Umbilical cord (tissue), 1 donor: ENCODE measurements at regions not wholly inside any gene's neighbourhood (a gene's known extent, or its start where the extent isn't known, plus 50 kb on each side); places are given as distances from the start of the nearest gene placed in this dataset.
"Not testable (repeated sequence)": the region's sequence is repeated elsewhere in the genome, so short reads cannot be mapped to it uniquely, and the experiment has no call there.

Experiments used
- DNase-seq: peaks from one replicate; pipeline ENCODE4 v3.0.0-alpha.2; 2015; ENCODE audit warnings: low spot score

DNA sequence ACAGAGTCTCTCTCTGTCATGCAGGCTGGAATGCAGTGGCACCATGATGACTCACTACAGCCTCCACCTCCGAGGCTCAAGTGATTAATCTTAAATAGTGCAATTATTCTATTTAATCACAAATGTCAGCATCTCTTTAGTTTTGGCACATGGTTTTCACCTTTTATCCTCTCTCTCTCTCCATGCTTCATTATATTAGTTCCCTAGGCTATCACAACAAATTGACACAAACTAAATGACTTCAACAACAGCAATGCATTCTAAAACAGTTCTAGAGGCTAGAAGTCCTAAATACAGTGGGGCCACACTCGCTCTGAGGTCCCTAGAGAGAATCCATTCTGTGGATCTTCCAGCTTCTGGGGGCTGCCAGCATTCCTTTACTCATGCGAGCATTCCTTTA lies 178.2 kb upstream of the ZNG1F start:
- not testable (repeated sequence) for DNase-seq

DNA sequence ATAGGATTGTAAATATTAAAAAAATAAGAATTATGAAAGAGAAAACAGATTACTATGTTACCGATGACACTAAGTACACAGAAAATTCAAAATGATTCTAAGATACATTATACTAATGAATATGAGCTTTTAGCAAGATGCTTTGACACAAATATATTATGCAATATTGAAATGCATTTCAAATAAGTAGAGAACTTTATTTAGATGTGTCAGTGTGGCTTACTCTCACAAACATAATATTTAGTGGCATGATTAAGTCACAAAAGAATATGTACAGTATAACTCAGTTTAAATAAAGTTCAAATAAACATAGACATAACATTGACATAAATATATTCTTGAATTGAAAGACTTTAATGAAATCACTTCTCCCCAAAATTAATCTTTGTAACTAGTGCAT lies 172.7 kb upstream of the ZNG1F start:
- not testable (repeated sequence) for DNase-seq

DNA sequence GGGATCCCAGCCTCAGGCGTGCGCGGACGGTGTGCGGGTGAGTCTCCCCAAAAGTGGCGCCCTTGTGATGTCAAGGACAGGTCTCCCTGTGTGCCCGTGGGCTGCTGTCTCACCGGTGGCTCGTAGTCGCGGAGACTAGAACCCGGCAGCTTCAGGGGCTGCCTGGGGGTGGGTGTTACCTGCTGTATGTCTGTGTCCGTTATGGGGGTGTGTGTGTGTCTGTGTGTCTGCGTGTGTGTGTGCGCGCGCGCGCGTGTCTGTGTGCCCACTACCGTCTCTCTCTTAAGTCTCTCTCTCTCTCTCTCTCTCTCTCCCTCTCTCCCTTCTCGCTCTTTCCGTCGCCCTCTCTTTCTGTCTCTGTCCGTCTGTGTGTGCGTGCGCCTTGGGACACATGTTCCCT lies 170.0 kb upstream of the ZNG1F start:
- DNase-seq, result peak; percentile 43

DNA sequence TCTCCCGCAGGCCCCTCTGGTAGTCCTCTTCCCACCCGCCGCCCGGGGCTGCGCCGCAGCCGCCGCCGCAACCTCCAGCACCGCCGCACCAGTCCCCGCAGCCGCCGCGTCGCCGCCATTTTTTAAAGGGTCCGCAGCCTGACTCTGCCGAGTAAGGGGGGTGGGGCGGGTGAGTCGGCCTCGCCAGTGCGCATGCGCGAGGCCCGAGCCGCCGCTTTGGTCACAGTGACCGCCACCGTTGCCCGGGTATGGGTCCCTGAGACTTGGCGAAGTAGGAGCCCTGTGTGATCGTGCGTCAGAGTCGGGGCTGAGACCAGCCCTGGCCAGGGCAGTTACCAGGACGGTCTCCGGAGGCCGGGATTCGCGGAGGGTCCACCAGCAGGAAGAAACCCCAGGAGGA lies 169.6 kb upstream of the ZNG1F start:
- peak; percentile 75 for DNase-seq

DNA sequence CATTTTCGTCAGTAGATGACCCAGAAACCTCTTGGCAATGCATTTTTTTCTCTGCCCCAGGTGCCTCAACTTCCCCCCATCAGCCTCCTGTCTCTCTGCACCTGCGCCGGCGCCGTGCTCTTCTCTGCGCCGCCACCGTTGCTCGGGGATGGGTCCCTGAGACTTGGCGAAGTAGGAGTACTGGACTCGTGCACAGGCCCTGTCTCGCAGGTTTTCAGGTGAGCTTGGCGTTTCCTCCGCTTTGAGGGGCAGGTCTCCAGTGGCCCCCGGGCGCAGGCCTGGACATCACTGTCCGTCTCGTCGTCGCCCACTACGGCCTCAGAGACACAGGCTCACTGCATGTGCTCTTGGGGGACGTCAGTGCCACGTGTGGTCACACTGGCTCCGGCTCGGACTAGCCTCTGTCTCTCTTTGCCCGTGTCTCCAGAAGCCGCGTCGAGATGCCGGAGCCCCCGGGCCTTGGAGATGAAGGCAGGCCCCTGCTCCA lies 168.8 kb upstream of the ZNG1F start:
- DNase-seq, result not testable (repeated sequence)

DNA sequence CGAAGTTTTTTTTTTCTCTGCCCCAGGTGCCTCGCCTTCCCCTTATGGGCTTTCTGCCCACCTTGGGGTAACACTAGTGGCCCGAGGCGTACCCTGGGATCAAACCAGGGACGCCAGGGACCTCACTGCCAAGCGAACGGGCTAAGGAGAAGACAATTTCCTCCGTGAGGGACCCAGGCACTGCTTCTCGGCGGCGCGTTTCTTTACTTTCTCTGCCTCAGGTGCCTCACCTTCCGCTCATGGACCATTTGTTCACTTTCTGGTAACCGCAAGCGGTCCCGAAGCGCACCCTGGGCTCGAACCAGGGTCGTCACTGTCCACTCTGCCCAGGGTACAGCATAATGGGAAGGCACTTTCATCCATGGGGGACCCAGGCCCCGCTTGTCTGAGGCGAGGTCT lies 168.2 kb upstream of the ZNG1F start:
- not testable (repeated sequence) for DNase-seq

DNA sequence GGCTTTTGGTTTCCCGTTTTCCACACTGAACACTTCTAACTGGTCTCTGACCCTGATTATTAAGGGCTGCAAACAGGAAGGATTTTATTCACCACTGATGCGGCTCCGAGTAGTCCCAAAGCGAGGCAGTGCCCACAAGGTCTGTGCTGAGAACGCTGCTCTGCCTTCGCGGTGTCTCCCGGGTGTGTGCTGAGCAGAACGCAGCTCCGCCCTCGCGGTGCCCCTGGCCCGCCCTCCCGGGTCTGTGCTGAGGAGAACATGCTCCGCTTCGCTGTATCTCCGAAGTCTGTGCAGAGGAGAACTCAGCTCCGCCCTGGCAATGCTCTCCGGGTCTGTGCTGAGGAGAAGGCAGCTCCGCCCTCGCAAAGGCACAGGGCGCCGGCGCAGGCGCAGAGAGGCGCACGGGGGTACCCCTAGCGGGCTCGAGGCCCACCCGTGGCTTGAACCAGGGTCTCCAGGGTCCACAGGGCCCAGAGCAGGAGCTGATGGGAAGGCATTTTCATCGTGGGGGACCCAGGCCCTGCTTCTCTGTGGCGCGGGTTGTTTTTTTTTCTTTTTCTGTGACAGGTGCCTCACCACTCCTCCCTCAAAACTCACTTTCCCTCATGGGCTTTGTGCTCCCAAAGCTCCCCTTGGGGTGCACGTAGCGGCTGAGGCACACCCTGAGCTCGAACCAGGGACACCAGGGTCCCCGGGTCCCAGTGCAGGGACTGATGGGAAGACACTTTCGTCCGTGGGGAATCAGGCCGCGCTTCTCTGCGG lies 167.7 kb upstream of the ZNG1F start:
- peak; percentile 61 for DNase-seq

DNA sequence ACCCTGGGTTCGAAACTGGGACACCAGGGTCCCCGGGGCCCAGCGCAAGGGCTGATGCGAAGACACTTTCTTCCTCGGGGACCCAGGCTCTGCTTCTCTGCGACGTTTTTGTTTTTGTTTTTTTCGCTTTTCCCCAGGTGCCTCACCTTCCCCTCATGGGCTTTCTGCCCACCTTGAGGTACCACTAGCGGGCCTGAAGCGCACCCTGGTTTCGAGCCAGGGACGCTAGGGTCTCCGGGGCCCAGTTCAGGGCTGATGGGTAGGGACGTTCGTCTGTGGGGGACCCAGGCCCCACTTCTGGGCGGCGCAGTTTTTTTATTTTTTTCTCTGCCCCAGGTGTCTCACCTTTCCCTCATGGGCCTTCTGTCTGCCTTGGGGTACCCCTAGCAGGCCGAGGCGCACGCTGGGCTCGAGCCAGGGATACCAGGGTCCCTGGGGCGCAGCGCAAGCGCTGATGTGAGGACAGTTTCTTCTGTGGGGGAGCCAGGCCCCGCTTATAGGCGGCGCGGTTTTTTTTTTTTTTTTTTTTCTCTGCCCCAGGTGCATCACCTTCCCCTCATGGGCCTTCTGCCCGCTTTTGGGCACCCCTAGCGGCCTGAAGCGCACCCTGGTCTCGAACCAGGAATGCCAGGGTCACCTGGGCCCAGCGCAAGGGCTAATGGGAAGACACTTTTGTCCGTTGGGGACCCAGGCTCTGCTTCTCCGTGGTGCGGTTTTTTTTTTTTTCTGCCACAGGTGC lies 166.8 kb upstream of the ZNG1F start:
- DNase-seq, result not testable (repeated sequence)

DNA sequence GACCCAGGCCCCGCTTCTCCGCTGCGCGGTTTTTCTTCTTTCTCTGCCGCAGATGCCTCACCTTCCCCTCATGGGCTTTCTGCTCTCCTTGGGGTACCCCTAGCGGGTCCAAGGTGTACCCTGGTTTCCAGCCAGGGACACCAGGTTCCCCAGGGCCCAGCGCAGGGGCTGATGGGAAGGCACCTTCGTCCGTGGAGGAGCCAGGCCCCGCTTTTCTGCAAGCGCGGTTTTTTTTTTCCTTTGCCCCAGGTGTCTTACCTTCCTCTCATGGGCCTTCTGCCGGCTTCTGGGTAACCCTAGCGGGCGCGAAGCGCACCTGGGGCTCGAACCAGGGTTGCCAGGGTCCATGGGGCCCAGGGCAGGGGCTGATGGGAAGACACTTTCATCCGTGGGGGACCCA lies 165.9 kb upstream of the ZNG1F start:
- DNase-seq, result not testable (repeated sequence)

DNA sequence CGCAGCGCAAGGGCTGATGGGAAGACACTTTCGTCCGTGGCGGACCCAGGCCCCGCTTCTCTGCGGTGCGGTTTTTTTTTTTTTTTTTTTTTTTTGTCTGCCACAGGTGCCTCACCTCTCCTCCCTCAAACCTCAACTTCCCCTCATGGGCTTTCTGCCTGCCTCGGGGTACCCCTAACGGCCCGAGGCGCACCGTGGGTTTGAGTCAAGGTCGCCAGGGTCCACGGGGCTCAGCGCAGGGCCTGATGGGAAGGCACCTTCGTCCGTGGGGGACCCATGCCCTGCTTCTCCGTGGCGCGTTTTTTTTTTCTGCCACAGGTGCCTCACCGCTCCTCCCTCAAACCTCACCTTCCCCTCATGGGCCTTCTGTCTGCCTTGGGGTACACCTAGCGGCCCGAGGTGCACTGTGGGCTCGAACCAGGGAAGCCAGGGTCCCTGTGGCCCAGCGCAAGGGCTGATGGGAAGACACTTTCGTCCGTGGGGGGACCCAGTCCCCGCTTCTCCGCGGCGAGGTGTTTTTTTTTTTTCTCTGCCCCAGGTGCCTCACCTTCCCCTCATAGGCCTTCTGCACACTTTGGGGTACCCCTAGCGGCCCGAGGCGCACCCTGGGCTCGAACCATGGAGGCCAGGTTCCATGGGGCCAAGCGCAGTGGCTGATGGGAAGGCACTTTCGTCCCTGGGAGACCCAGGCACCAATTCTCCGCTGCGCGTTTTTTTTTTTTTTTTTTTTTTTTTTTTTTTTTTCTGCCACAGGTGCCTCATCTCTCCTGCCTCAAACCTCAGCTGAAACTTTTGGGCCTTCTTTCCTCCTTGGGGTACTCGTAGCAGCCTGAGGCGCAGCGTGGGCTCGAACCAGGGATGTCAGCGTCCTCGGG lies 165.2 kb upstream of the ZNG1F start:
- DNase-seq, result not testable (repeated sequence)

DNA sequence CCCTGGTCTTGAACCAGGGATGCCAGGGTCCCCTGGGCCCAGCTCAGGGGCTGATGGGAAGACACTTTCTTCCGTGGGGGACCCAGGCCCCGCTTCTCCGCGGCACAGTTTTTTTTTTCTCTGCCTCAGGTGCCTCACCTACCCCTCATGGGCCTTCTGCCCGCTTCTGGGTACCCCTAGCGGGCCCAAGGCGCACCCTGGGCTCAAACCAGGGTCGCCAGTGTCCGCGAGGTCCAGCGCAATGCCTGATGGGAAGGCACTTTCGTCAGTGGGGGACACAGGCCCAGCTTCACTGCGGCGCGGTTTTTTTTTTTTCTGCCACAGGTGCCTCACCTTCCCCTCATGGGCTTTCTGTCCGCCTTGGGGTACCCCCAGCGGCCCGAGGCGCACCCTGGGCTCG lies 163.9 kb upstream of the ZNG1F start:
- not testable (repeated sequence) for DNase-seq

DNA sequence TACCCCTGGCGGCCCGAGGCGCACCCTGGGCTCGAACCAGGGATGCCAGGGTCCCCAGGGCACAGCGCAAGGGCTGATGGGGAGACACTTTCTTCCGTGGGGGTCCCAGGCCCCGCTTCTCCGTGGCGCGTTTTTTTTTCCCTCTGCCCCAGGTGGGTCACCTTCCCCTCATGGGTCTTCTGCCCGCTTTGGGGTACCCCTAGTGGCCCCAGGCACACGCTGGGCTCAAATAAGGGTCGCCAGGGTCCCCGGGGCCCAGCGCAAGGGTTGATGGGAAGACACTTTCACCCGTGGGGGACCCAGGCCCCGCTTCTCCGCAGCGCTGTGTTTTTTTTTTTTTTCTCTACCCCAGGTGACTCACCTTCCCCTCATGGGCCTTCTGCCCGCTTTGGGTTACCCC lies 163.3 kb upstream of the ZNG1F start:
- DNase-seq, result not testable (repeated sequence)

DNA sequence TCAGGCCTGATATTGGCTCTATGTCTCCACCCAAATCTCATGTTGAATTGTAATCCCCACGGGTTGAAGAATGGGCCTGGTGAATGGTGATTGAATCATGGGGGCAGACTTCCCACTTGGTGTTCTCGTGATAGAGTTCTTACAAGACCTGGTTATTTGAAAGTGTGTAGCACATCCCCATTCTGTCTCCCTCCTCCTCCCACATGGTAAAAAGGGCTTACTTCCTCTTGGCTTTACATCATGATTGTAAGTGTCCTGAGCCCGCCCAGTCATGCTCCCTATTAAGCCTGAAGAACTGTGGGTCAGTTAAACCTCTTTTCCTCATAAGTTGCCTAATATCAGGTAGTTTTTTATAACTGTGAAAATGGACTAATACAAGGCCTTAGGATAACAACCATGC lies 158.8 kb upstream of the ZNG1F start:
- DNase-seq, result not testable (repeated sequence)

DNA sequence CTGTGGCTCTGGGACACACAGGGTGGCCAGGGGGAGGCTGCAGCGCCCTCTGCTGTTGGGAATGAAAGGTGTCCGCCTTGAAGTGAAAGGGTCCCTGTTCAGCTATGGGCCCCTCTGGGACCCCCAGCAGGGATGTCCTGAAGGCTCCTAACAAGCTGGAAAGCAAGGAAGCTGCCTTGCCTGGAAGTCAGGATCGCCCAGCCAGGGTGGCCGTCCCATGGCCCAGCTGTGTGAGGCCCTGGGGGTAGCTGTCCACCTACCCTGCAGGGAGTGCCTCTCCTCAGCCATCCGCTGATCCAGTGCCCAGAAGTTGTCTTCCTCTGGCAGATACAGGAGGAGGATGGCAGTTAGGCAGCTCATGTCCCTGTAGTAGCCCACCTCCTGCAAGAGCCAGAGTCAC lies 143.4 kb upstream of the ZNG1F start:
- DNase-seq, result not testable (repeated sequence)

DNA sequence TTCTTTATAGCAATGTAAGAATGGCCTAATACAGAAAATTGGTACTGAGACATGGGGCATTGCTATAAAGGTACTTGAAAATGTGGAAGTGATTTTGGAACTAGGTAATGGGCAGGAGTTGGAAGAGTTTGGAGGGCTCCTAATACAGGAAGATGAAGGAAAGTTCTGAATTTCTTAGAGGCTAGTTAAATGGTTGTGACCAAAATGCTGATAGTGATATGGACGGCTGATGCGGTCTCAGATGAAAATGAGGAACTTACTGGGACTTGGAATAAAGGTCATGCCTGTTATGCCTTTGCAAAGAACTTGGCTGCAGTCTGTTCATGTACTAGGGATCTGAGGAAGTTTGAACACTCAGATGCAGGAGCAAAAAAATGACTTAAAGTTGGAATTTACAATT lies 132.2 kb upstream of the ZNG1F start:
- not testable (repeated sequence) for DNase-seq

DNA sequence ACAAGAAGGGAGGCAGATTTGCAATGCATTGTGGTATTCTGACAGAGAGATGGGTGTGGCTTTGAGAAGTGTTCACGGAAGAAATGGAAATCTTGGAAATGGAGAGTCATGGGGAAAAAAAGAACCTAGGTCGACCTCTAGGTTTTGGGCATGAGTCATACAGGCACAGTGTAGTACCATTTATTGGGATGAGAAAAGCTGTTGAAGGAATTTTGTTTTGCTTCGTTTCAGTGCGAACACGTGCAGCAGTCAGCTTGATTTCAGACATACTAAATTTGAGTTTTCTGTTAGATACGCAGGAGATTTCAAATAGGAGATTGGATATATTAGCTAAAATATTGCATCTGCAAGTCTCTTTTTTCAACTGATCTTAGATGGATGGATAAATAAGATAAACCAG lies 119.8 kb upstream of the ZNG1F start:
- DNase-seq, result not testable (repeated sequence)

DNA sequence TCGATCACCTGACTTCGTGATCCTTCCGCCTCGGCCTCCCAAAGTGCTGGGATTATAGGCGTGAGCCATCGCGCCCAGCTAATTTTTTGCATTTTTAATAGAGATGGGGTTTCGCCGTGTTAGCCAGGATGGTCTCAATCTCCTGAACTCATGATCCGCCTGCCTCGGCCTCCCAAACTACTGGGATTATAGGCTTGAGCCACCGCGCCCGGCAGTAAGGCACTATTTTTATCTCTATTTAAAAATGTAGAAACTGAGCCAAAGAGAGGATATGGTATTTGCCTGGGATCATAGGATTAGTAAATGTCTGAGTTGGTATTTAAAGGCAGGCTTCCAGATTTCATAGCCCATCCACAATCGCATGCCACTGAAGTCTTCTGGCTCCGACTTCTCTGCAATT lies 96.6 kb upstream of the ZNG1F start:
- not testable (repeated sequence) for DNase-seq

DNA sequence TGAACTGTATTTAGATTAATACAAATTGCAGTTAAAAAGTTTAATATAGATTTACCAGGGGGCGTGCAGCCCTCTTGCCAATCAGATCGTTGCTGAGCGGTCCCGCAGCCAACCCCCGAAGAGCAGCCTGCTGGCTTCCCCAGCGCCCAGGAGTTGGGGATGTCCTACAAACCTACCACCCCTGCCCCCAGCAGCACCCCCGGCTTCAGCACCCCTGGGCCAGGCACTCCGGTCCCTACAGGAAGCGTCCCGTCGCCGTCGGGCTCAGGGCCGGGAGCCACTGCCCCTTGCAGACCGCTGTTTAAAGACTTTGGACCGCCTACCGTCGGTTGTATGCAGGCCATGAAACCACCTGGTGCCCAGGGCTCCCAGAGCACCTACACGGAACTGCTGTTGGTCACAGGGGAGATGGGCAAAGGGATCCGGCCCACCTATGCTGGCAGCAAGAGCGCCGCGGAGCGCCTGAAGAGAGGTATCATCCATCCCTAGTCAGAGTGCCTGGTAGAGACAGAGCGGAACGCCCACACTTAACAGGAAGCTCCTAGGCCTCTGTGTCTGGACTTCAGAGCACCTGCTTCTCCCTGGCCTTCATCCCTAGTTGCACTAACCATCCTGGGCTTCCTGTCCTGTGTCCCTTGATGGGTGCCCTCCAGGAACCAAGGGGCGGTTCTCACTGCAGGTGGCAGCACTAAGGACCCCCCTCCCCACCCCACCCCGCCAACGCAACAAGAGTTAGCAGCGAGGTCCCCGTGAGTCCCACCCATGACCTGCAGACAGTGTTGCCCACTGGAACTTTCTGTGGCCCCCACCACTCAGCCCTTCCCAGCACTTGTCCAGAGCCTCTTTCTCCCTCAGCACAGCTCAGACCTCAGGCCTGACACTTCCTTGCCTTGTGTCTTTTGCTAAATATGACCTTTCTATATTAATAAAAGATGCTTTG lies 91.5 kb upstream of the ZNG1F start:
- DNase-seq, result not testable (repeated sequence)

DNA sequence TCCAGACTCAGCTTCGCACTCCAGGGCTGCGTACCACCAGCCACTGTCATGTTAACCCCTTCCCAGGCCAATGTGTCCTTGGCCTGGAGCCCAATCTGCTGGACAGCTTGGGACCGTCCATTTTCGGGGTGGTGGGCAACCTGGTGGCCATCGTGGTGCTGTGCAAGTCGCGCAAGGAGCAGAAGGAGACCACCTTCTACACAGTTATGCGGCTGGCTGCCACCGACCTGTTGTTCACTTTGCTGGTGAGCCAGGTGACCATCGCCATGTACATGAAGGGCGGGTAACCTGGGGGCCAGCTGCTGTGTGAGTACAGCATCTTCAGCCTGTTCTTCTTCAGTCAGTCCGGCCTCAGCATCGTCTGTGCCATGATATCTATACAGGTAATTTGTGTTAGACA lies 90.3 kb upstream of the ZNG1F start:
- not testable (repeated sequence) for DNase-seq

DNA sequence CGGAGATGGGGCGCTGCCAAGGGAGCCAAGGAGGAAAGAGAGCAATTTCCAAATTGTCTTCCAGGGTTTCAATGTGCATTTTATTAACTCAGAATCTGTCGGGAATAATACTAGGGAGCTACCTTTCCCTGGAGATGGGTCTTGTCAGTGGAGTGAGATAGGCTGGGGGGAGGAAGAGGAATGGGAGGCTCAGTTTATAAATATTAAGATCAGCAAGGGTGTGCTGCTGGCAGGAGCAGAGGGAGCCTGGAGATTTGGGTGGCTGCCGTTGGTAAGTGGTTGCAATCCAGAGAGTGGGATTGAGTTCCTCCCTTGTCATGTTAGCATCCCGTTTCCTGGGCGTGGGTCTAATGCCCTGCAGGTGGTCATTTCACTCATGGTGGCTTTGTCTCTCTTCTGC lies 89.9 kb upstream of the ZNG1F start:
- DNase-seq, result not testable (repeated sequence)
